Fibroblast of villous mesenchyme (primary cell): ENCODE measurements at regions not wholly inside any gene's neighbourhood (a gene's known extent, or its start where the extent isn't known, plus 50 kb on each side); places are given as distances from the start of the nearest gene placed in this dataset.

ENCODE experiments used
- DNase-seq: peaks from one replicate; pipeline ENCODE4 v3.0.0-alpha.2; 2010; ENCODE audit warnings: low read depth
- H3K4me3 ChIP-seq: 2 replicates; pipeline ENCODE4 v1.5.1; 2011; ENCODE audit warnings: low read depth, mild to moderate bottlenecking, low read length
- TF ChIP-seq, protein P1 (sequence below): IDR thresholded peaks from 2 replicates; pipeline ENCODE4 v1.5.1; 2012; ENCODE audit warnings: low read depth, mild to moderate bottlenecking, low read length; ENCODE audit not compliant: insufficient read depth

DNA sequence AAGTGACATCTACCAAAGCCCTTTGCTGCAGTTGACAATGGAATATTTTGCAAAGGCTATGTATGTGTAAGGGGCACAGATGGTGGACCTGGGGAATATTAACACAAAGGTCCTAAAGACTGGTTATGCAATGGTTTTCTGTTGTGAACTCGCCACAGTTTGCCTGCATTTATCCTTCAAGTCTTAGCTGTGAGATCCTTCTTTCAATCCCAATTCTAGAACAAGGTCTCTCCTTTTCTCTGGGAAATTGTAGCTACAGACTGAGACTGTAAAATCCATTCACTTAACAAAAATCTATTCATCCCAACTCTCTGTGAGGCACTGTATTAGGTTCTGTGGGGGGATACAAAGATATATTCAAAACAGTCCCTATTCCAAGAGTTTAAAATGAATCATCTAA is 250.4 kb downstream of the GPM6A start:
- TF ChIP-seq, protein P1, sequence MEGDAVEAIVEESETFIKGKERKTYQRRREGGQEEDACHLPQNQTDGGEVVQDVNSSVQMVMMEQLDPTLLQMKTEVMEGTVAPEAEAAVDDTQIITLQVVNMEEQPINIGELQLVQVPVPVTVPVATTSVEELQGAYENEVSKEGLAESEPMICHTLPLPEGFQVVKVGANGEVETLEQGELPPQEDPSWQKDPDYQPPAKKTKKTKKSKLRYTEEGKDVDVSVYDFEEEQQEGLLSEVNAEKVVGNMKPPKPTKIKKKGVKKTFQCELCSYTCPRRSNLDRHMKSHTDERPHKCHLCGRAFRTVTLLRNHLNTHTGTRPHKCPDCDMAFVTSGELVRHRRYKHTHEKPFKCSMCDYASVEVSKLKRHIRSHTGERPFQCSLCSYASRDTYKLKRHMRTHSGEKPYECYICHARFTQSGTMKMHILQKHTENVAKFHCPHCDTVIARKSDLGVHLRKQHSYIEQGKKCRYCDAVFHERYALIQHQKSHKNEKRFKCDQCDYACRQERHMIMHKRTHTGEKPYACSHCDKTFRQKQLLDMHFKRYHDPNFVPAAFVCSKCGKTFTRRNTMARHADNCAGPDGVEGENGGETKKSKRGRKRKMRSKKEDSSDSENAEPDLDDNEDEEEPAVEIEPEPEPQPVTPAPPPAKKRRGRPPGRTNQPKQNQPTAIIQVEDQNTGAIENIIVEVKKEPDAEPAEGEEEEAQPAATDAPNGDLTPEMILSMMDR = no peak
- no peak overlapping the region for H3K4me3 ChIP-seq
- no peak for DNase-seq

DNA sequence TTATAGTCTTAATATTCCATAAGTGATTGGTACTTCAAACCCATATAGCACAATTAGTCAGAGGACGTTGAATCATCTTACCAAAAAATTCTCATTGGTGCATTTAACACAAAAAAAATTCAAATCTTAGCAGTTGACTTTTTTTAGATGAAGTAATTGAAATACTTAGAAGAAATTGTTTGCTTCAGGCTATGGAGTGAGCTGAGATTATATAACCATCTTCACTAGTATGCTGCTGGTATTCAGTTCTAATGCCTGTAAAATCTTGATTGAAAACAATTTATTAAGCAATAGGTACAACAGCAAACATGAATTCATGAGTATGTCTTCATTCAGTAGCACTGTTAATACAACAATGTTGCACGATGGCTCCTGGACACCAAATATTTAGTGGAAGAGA is 250.0 kb downstream of the GPM6A start:
- H3K4me3 ChIP-seq = no peak overlapping the region
- no peak for DNase-seq
- TF ChIP-seq, protein P1 = no peak

DNA sequence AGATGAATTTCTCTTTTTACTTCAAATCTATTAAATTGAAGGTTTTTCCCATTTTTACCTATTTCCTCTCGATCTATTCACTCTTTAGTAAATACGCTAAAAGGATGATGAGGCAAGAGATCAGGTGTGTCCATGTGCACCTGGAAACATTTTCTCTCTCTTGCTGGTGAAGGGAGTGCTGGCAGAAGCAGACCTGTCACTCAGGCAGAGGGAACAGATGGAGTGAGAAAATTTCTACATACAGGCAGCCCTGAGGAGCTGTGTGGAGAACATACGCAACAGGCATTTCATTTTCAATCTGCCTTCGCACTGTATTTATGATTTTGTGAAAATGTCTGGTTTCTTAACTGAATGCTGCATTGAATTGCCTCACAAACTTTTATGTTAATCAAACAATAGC is 249.5 kb downstream of the GPM6A start:
- no peak for DNase-seq
- H3K4me3 ChIP-seq = no peak overlapping the region
- TF ChIP-seq, protein P1 = no peak
